Endodermal cell (in vitro differentiated cells): ENCODE measurements at regions not wholly inside any gene's neighbourhood (a gene's known extent, or its start where the extent isn't known, plus 50 kb on each side); places are given as distances from the start of the nearest gene placed in this dataset.
A peak's percentile ranks its signal among the peaks of the same experiment; 100 is the strongest.
"Not testable (repeated sequence)": the region's sequence is repeated elsewhere in the genome, so short reads cannot be mapped to it uniquely, and the experiment has no call there.

ENCODE experiments used
- DNase-seq: peaks from one replicate; pipeline ENCODE4 v3.0.0-alpha.2; 2017
- H3K27ac ChIP-seq: 2 replicates; pipeline ENCODE4 v1.5.1; 2013; ENCODE audit warnings: mild to moderate bottlenecking, low read depth, low read length, moderate library complexity
- H3K27me3 ChIP-seq: 2 replicates; pipeline ENCODE4 v1.6.1; 2013; ENCODE audit warnings: mild to moderate bottlenecking, low read length, moderate library complexity; ENCODE audit not compliant: insufficient read depth, control insufficient read depth, poor library complexity, severe bottlenecking
- H3K36me3 ChIP-seq: 2 replicates; pipeline ENCODE4 v1.7.0; 2013; ENCODE audit warnings: mild to moderate bottlenecking, low read length, moderate library complexity; ENCODE audit not compliant: control insufficient read depth, insufficient read depth
- H3K4me1 ChIP-seq: one replicate; pipeline ENCODE4 v1.7.0; 2013; ENCODE audit warnings: low read length; ENCODE audit not compliant: control insufficient read depth, insufficient read depth
- H3K4me3 ChIP-seq: 2 replicates; pipeline ENCODE4 v1.5.1; 2013; ENCODE audit warnings: mild to moderate bottlenecking, low read length, moderate library complexity
- H3K9ac ChIP-seq: 2 replicates; pipeline ENCODE4 v1.6.1; 2013; ENCODE audit warnings: mild to moderate bottlenecking, low read length, moderate library complexity; ENCODE audit not compliant: poor library complexity, severe bottlenecking; ENCODE audit errors: extremely low read depth
- H3K9me3 ChIP-seq: 2 replicates; pipeline ENCODE4 v1.6.1; 2013; ENCODE audit warnings: mild to moderate bottlenecking, low read length, moderate library complexity; ENCODE audit not compliant: control insufficient read depth
- H3K27ac Mint-ChIP-seq: 2 replicates; pipeline ENCODE4 v1.8.0; 2020; ENCODE audit warnings: mixed read lengths
- H3K27me3 Mint-ChIP-seq: 2 replicates; pipeline ENCODE4 v1.8.0; 2021; ENCODE audit warnings: mild to moderate bottlenecking, mixed read lengths; ENCODE audit not compliant: insufficient read depth
- H3K36me3 Mint-ChIP-seq: 2 replicates; pipeline ENCODE4 v1.8.0; 2020; ENCODE audit warnings: low read depth, mixed read lengths
- H3K4me1 Mint-ChIP-seq: 2 replicates; pipeline ENCODE4 v1.8.0; 2020; ENCODE audit warnings: mixed read lengths
- H3K4me3 Mint-ChIP-seq: 2 replicates; pipeline ENCODE4 v1.8.0; 2020; ENCODE audit warnings: mild to moderate bottlenecking, moderate library complexity, mixed read lengths
- H3K9me3 Mint-ChIP-seq: 2 replicates; pipeline ENCODE4 v1.8.0; 2020; ENCODE audit warnings: mild to moderate bottlenecking, mixed read lengths
- CTCF ChIP-seq: fragments of 200-600 bp; sonication (generic); conservative IDR thresholded peaks from 2 replicates; pipeline ENCODE4 v1.5.0; 2021; ENCODE audit warnings: antibody characterized with exemption, mild to moderate bottlenecking
- WGBS, 2 experiments: methylation state at CpG; one replicate each; pipeline versions ENCODE4 v1.1.5 to v1.1.7; 2013; ENCODE audit warnings: missing lambda C conversion rate in 2 of 2, mixed read lengths in 1 of 2; ENCODE audit not compliant: insufficient coverage in 1 of 2, insufficient read length in 1 of 2; 5-methylcytosine and 5-hydroxymethylcytosine counted together

DNA sequence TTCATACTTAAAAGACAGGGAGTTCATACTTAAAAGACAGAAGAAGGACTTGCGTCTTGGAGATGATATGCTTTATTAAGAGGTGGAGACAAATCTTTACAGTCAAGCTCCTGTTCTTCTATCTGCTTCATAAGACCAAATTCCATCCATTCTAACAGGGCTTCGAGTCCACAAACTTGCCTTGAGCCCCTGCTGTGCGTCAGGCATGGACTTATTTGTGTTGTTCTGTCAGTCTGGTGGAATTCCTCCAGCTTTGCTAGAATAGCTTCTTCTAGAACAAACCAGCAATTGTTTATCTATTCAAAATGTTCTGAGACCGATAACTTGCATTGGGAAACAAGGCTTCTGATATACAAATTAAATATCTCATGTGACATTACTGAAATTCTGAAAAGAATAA, 73.9 kb upstream of the SOX11 start:
- no peak overlapping the region for H3K4me3 ChIP-seq
- H3K36me3 ChIP-seq = no peaks in the 10 kb centered on the region
- no peaks in the 10 kb centered on the region for H3K27me3 ChIP-seq
- peaks cover 3% of the 10 kb centered on the region for H3K27me3 Mint-ChIP-seq
- H3K27ac ChIP-seq = no peak overlapping the region
- WGBS, 2 experiments = 85 to 100% methylated on average over 1 to 4 of the region's 4 CpGs
- H3K4me1 Mint-ChIP-seq = peaks cover 7% of the 10 kb centered on the region
- no peak overlapping the region for H3K4me3 Mint-ChIP-seq
- no peaks in the 10 kb centered on the region for H3K4me1 ChIP-seq
- H3K9me3 Mint-ChIP-seq = no peaks in the 10 kb centered on the region
- peak; percentile 51 for DNase-seq
- no peaks in the 10 kb centered on the region for H3K36me3 Mint-ChIP-seq
- H3K9ac ChIP-seq = no peak overlapping the region
- H3K9me3 ChIP-seq = no peaks in the 10 kb centered on the region
- TF ChIP-seq CTCF = no peak
- no peak overlapping the region for H3K27ac Mint-ChIP-seq

DNA sequence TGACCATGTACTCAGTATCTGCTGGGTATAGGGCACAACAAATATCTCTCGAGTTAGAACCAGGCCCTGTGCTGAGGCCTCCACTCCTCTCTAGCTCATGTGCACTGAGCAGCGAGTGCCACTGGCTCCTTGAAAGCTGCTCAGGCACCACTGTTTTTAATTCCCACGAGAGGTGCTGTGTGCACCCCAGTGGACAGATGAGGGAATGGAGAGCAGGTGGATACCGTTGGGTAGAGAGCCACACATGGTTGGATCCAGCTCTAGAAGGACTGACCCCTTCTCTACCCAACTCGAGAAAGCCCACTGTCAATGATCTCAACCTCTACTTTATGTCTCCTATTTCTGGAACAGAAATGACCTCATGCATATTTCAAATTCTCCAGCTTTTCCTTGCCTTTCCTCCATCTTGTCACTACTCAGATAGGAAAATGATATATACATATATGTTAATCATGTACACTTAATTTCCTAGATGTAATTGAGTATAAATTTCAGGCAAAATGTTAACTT, 66.6 kb upstream of the SOX11 start:
- DNase-seq, H3K36me3 ChIP-seq, H3K27me3 Mint-ChIP-seq, H3K36me3 Mint-ChIP-seq, H3K9ac ChIP-seq, H3K4me3 Mint-ChIP-seq, H3K27me3 ChIP-seq, H3K27ac ChIP-seq, H3K4me1 ChIP-seq, H3K4me3 ChIP-seq, H3K9me3 ChIP-seq, H3K9me3 Mint-ChIP-seq, H3K27ac Mint-ChIP-seq: not testable (repeated sequence)
- WGBS, 2 experiments = 77 to 97% methylated on average over 4 of the region's 5 CpGs
- peak; percentile 63 for TF ChIP-seq CTCF
- peaks cover 19% of the 10 kb centered on the region for H3K4me1 Mint-ChIP-seq

DNA sequence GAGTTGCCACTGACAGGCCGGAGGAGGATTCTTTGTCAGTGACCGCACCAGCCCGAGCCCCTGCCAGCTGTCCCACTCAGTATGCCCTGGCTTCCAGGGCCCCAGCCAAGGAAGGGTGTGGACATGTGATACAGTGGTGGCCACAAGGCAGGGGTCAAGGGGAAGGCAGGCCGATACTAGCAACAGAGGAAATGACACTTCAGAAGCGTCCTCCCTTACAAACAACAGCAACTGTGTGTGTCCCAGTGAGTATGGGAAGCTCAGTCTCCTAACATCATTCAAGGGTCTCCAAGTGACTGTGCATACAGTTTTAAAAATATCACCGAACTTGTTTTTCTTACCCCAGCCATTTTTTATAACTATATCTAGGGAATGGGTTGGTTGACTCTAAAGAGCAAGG, 63.7 kb upstream of the SOX11 start:
- not testable (repeated sequence) for DNase-seq, H3K36me3 Mint-ChIP-seq

DNA sequence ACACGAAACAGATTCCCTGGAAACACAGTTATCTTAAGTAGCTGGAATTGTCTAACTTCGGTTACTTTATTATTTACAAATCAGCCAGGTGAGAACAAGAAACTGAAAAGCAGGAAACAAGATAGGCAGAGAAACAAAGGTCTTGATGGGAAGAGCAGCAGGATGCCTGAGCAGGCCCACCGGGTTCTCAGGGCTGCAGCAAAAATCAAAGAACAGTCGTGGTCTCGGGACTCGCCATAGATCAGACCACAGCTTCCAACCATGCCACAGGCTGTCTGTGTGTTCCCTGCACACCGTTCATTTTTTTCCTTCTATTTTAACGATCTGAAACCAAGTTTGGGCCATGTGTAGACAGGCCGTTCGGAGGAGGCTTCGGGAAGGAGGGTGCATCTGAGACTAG, 62.7 kb upstream of the SOX11 start:
- not testable (repeated sequence) for H3K27me3 Mint-ChIP-seq, H3K27ac Mint-ChIP-seq, H3K4me3 Mint-ChIP-seq, H3K27me3 ChIP-seq, H3K36me3 ChIP-seq, H3K4me1 ChIP-seq, H3K36me3 Mint-ChIP-seq, H3K9me3 Mint-ChIP-seq, H3K9me3 ChIP-seq, H3K4me3 ChIP-seq, H3K9ac ChIP-seq
- DNase-seq = peak; percentile 53
- peaks cover 19% of the 10 kb centered on the region for H3K4me1 Mint-ChIP-seq
- peak overlapping the region; percentile 53 for H3K27ac ChIP-seq
- 63 to 70% methylated on average over 5 to 11 of the region's 11 CpGs for WGBS, 2 experiments

More for the DNA sequence above, 63.7 kb upstream of the SOX11 start:
- H3K27me3 ChIP-seq, H3K9ac ChIP-seq, H3K36me3 ChIP-seq, H3K4me3 ChIP-seq, H3K4me3 Mint-ChIP-seq, H3K27me3 Mint-ChIP-seq, H3K9me3 ChIP-seq, H3K27ac ChIP-seq, H3K27ac Mint-ChIP-seq, H3K4me1 ChIP-seq, H3K9me3 Mint-ChIP-seq: not testable (repeated sequence)
- no CpG with 5 or more reads among the region's 6 CpGs for WGBS, 2 experiments
- H3K4me1 Mint-ChIP-seq = peaks cover 19% of the 10 kb centered on the region

DNA sequence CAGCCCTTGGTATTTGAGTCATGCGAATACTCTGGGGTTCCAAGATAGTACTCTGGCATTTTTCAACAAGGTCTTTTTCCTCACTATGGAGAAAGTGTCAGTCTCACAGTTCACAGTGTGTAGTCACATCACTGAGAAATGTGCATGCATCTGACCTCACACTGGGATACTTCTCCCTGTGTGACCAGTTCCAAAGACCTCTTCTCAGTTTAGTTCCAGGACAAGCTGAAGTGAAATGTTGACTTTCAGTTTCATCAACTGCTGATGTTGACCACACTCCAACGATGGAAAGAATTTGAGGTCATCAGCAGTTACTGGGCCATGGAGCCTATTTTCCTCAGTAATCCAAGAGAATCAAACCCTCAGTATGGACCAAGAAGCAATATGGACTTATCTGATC, 55.1 kb upstream of the SOX11 start:
- not testable (repeated sequence) for H3K4me3 ChIP-seq, H3K36me3 ChIP-seq, H3K4me3 Mint-ChIP-seq, H3K27me3 ChIP-seq, H3K36me3 Mint-ChIP-seq, DNase-seq, H3K9me3 Mint-ChIP-seq, H3K27ac Mint-ChIP-seq, H3K9ac ChIP-seq, H3K27me3 Mint-ChIP-seq, H3K4me1 ChIP-seq, H3K9me3 ChIP-seq, H3K4me1 Mint-ChIP-seq, H3K27ac ChIP-seq
- 93 to 100% methylated on average over 2 of the region's 2 CpGs for WGBS, 2 experiments
